ENCODE measurements at regions not wholly inside any gene's neighbourhood (a gene's known extent, or its start where the extent isn't known, plus 50 kb on each side); places are given as distances from the start of the nearest gene placed in this dataset.
"Not testable (repeated sequence)": the region's sequence is repeated elsewhere in the genome, so short reads cannot be mapped to it uniquely, and the experiment has no call there.

GRCh38 chr15:31179693-31180092, 78.2 kb upstream of the TRPM1 start:
- DNase-seq (ENCODE audit: low spot score) = no peak

DNA sequence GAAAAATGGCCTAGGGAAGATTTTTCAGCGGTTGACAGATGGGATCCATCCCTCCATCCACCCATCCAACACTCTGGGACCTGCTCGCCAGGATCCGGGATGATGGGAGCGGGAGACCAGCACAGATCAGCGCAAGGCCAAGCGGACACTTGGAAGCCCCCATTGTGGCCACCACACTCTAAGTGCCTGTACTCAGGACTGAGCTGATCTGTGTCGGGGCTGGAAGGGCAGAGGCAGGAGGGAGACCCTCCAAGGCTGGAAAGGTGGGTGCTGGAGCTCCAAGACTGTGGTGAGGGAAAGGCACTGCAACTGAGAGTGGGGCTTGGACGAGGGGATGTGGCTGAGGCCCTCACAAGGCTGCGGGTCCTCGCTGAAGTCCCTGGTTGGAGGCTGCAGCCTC, 91.8 kb upstream of the TRPM1 start:
- DNase-seq (ENCODE audit: low spot score) = no peak

DNA sequence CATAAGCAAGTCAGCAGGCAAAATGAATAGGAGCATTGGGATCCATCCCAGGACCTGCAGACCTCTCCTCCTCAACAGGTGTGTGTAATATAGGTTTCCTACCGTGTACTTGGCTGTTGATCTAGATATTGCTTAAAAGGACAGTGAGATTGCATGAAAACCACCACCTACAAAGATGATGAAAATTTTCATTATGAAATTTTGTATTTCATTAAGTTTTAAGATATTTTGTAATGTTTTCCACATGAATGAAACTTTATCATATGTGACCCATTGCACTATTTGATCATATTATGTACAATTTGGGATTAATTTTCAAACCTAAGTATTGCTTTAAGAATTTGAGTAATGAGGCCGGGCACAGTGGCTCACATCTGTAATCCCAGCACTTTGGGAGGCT, 94.3 kb upstream of the TRPM1 start:
- no peak for DNase-seq (ENCODE audit: low spot score)

- DNase-seq (ENCODE audit: low spot score) = peak; percentile 36
Observed at GRCh38 chr15:31197497-31198414, 96.2 kb upstream of the TRPM1 start.

- DNase-seq (ENCODE audit: low spot score) = peak; percentile 43
Observed at GRCh38 chr15:31200735-31201151, 99.2 kb upstream of the TRPM1 start.

DNA sequence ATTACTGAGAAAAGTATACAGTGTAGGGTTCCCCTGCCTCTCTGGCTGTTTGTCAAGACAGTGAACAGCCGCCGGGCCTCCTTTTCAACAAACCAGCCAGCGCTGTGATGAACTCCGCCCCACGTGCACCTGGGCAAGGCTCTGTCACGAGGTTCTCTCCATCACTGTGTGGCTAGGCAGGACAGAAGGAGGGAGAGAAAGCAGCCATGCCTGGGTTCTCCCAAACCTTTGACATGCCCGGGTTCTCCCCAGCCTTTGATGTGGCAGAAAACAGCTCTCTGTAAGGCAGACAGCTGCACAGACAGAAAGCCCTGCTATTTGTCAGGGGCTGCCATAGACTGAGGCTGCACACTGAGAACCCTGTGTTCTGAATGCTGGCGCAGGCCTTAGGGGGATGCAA, 101.4 kb upstream of the TRPM1 start:
- DNase-seq (ENCODE audit: low spot score) = no peak

GRCh38 chr15:31203999-31204398, 102.5 kb upstream of the TRPM1 start:
- DNase-seq (ENCODE audit: low spot score) = no peak

DNA sequence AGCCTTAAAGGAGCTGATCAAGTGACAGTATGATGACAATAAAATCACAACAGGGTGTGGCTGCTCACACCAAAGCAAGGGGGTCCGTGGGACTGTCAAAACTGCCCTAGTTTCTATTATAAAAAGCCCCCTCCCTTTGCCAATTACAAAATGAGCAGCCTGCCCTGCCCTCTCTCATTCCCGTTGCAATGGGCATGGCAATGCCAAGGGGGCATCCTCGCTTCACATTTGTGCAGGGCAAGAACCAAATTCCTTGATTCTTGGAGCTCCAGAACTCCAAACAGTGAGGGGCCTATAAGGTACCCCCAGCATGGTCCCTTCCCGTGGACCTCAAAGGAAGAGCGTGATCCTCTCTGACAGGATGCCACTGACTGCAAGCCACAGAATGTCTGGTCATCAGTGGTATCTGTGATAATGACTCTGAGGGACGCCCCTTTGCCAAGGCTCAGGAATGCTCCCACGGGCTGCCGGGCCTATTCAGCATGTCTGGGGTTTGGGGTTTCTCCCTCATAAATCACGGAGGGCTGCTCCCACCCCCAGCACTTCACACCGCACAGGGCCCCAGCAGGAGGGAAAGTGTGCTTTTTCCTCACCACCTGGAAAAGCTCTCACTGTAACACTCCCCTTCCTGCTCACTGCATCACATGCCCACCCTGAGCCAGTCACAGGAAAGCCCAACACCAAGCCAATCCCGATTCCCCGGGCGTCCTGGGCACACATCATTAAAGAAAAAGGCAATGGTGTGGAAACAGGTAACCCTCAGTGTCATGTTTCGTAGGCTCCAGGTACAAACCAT, 105.1 kb upstream of the TRPM1 start:
- no peak for DNase-seq (ENCODE audit: low spot score)

- DNase-seq (ENCODE audit: low spot score) = no peak
Observed at GRCh38 chr15:31207246-31207645, 105.7 kb upstream of the TRPM1 start.

DNA sequence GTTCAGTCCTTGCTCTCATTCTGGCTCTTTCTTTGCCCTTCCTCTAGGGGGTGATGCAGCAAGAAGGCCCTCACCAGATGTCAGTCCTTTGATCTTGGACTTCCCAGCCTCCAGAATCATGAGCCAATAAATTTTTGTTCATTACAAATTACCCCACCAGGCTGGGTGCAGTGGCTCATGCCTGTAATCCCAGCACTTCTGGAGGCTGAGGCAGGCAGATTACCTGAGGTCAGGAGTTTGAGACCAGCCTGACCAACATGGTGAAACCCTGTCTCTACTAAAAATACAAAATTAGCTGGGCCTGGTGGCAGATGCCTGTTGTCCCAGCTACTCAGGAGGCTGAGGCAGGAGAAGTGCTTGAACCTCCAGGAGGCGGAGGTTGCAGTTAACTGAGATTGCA, 106.3 kb upstream of the TRPM1 start:
- not testable (repeated sequence) for DNase-seq (ENCODE audit: low spot score)

DNA sequence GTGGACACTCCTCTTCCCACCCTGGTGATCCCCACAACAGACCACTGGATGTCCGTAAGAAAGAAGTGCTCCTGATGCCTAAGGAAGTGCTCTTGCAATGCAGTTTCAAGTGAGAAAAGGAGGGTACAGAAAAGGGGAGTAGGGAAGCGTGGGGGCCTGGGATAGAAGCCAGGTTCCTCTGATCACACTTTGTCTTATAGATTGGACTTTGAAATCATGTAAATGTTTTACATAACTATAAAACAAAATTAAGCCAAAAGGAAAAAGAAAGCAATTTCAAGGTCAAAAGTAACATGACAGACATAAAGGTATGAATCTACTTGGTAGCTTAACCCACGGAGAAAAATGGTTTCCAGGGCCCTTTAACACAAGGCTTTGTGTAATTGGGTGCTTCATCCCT, 107.3 kb upstream of the TRPM1 start:
- DNase-seq (ENCODE audit: low spot score) = no peak

DNA sequence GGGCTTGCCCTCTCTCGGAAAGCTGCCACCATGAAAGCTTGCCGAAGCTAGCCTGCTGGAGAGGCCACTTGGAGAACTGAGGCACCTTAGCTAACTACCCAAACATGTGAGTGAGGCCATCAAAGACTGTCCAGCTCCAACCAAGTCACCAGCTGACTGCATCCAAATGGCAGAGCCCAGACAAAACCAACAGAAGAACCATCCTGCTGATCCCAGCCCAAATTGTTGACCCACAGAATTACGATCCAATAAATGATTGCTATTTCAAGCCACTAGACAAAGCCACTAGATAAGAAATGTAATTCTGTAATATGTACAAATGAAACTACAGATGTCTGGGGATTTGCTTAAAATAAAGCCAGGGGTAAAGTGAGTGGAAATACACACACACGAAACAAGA, 109.8 kb upstream of the TRPM1 start:
- no peak for DNase-seq (ENCODE audit: low spot score)

GRCh38 chr15:31212326-31213080, 111.0 kb upstream of the TRPM1 start:
- no peak for DNase-seq (ENCODE audit: low spot score)

DNA sequence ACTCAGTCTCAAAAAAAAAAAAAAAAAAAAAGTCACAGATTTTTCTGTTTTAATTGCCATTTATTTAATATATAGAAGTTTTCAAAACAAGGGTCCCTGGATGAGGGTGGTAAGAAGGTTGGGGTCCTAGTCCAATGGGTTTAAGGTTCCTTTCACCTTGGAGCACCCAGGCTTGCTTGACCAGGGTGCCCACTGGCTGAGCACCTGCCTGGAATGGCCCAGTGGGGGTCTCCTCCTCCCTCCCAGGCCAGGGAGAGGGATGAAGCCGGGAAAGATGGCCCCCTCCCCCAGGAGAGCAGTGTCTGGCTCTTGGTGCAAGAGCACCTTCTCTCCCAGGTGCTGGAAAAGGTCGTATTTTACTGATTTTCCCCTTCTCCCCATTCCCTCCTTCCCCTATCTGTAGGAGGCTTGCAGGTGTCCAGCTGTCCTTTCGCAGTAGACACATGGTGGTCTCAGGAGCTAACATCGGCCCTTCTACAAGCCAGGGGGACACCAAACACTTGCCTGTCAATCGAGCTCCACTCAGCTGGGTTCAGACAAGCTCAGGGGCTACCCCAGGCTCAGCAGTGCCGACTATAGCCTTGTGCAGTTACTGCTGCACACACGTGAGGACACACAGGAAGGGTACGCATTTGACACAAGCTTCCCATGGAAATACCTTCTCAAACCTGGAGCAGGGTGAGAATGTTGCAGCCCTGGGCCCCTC, 112.3 kb upstream of the KLF13 start:
- no peak for DNase-seq (ENCODE audit: low spot score)

DNA sequence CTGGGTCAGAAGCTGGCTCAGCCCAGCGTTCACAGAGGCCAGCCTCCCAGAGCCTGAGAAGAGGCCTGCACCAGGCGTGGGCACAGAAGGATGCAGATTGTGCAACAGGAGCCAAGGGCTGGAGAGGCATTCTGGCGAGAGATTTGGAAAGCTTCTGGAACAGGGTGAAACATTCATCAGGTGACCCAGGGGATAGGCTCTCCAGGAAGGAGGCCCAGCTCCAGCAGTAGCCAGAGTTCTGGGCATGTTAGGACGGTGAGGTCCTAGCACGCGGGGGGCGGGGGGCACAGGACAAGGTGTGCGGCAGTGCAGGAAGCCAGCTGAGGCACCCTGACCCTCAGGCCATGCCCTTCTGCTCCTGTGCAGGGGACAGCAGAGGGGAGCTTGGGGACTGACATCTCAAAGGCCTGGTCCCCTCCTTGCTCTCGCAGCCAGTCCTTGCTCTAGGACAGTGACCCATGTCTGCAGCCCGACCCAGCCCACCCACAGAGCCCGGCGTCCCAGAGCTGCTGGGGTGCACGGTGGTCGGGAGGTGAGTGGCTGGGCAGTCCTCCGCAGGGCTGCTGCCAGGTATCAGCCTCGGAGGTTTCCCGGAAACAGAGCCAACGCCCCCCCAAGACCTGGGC, 111.7 kb upstream of the KLF13 start:
- no peak for DNase-seq (ENCODE audit: low spot score)

GRCh38 chr15:31215490-31216214, 111.0 kb upstream of the KLF13 start:
- DNase-seq (ENCODE audit: low spot score) = peak; percentile 76

DNA sequence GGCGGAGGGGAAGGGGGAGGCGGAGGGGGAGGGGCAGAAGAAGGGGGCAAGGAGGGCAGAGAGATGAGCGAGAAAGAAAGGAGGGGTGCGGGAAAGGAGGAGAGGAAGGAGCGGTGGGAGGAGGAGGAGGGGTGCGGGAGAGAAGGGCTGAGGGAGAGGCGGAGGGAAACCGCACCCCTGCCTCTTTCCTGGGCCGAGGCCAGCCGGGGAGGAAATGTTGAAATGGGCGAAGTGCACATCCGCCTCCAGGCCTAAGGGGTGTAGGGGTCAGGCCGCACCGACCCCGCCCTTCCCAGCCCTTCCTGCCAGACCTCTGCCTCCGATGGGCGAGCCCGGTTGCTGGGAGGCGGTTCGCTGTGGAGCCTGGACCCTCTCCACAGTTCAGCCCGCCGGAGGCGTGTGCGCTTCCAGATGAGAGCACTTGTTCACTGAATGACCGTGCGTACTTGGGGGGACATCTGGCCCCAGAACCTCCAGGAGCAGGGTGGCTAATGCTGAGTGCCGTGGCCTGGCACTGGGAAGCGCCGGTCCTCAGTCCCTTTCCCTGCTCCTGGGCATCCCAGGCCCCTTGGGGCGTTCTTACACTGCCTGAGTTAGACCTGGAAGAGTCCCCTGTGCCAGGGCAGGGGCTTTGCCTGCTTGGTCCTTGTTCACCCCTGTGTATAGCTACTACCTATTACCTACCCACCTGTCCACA, 110.3 kb upstream of the KLF13 start:
- DNase-seq (ENCODE audit: low spot score) = peak; percentile 77

- no peak for DNase-seq (ENCODE audit: low spot score)
Observed at GRCh38 chr15:31217067-31217466, 109.6 kb upstream of the KLF13 start.

GRCh38 chr15:31217566-31218270, 108.9 kb upstream of the KLF13 start:
- DNase-seq (ENCODE audit: low spot score) = no peak
